C4-2B (cell line): ENCODE measurements at regions not wholly inside any gene's neighbourhood (a gene's known extent, or its start where the extent isn't known, plus 50 kb on each side); places are given as distances from the start of the nearest gene placed in this dataset.

ENCODE experiments used
- CTCF ChIP-seq: fragments of 450-650 bp; conservative IDR thresholded peaks from 2 replicates; pipeline ENCODE4 v1.5.1; 2017; ENCODE audit warnings: mild to moderate bottlenecking
- ZFX ChIP-seq: fragments of 450-650 bp; IDR thresholded peaks from 2 replicates; pipeline ENCODE4 v1.6.1; 2017

- TF ChIP-seq CTCF, result no peak
- no peak for TF ChIP-seq ZFX
These were observed 216.6 kb upstream of the KCNJ16 start for GRCh38 chr17:69858460-69858859.
